NT2/D1 (cell line): ENCODE measurements at regions not wholly inside any gene's neighbourhood (a gene's known extent, or its start where the extent isn't known, plus 50 kb on each side); places are given as distances from the start of the nearest gene placed in this dataset.

Experiments used
- DNase-seq: peaks from one replicate; pipeline ENCODE4 v3.0.0-alpha.2; 2011; ENCODE audit warnings: low read depth, low spot score
- H3K27me3 ChIP-seq: 2 replicates; pipeline ENCODE4 v1.6.0; 2011; ENCODE audit warnings: mild to moderate bottlenecking; ENCODE audit not compliant: insufficient read length, insufficient read depth
- H3K36me3 ChIP-seq: 2 replicates; pipeline ENCODE4 v1.6.1; 2011; ENCODE audit warnings: mild to moderate bottlenecking, low read length, mixed read lengths; ENCODE audit not compliant: insufficient read depth, insufficient read length
- H3K4me1 ChIP-seq: 2 replicates; pipeline ENCODE4 v1.5.1; 2011; ENCODE audit not compliant: insufficient read depth, insufficient read length
- H3K4me3 ChIP-seq: 2 replicates; pipeline ENCODE4 v1.5.1; 2011; ENCODE audit warnings: low read depth; ENCODE audit not compliant: insufficient read length
- H3K9ac ChIP-seq: 2 replicates; pipeline ENCODE4 v1.6.0; 2011; ENCODE audit warnings: low read depth; ENCODE audit not compliant: insufficient read length
- H3K9me3 ChIP-seq: 2 replicates; pipeline ENCODE4 v1.5.1; 2011; ENCODE audit warnings: mild to moderate bottlenecking, low read length; ENCODE audit not compliant: insufficient read depth
- SUZ12 ChIP-seq: IDR thresholded peaks from 2 replicates; pipeline ENCODE4 v1.6.1; 2011; ENCODE audit not compliant: insufficient read length, insufficient read depth; ENCODE audit errors: extremely low read depth
- YY1 ChIP-seq: IDR thresholded peaks from 2 replicates; pipeline ENCODE4 v1.6.1; 2011; ENCODE audit not compliant: insufficient read length, insufficient read depth
- ZNF274 ChIP-seq: IDR thresholded peaks from 2 replicates; pipeline ENCODE4 v1.6.1; 2011; ENCODE audit warnings: mild to moderate bottlenecking, low read depth, low read length

- TF ChIP-seq ZNF274 (no peak), SUZ12 (no peak), YY1 (no peak)
- no peaks in the 10 kb centered on the region for H3K4me1 ChIP-seq
Measured at GRCh38 chr11:36953976-36954375, 355.9 kb upstream of the RAG2 start.

GRCh38 chr11:36948460-36949127, 350.6 kb upstream of the RAG2 start:
- no peak for DNase-seq

More at GRCh38 chr11:36953976-36954375, 355.9 kb upstream of the RAG2 start:
- H3K27me3 ChIP-seq, result no peaks in the 10 kb centered on the region
- H3K4me3 ChIP-seq, result no peak overlapping the region
- H3K36me3 ChIP-seq, result no peaks in the 10 kb centered on the region
- no peak overlapping the region for H3K9ac ChIP-seq
- no peaks in the 10 kb centered on the region for H3K9me3 ChIP-seq
- DNase-seq, result no peak

GRCh38 chr11:36945384-36945783, 347.3 kb upstream of the RAG2 start:
- Histone ChIP-seq H3K9ac (no peak overlapping the region), H3K27me3 (no peaks in the 10 kb centered on the region), H3K4me3 (no peak overlapping the region), H3K4me1 (no peaks in the 10 kb centered on the region), H3K9me3 (no peaks in the 10 kb centered on the region), H3K36me3 (no peaks in the 10 kb centered on the region)
- TF ChIP-seq YY1 (no peak), ZNF274 (no peak), SUZ12 (no peak)
- no peak for DNase-seq

More at GRCh38 chr11:36948460-36949127, 350.6 kb upstream of the RAG2 start:
- H3K9ac ChIP-seq, result no peak overlapping the region
- H3K9me3 ChIP-seq, result no peaks in the 10 kb centered on the region
- no peaks in the 10 kb centered on the region for H3K36me3 ChIP-seq
- H3K4me3 ChIP-seq, result no peak overlapping the region
- H3K4me1 ChIP-seq, result no peaks in the 10 kb centered on the region
- TF ChIP-seq YY1 (no peak), ZNF274 (no peak), SUZ12 (no peak)
- H3K27me3 ChIP-seq, result no peaks in the 10 kb centered on the region

- no peak overlapping the region for H3K9ac ChIP-seq
- H3K4me3 ChIP-seq, result no peak overlapping the region
- no peaks in the 10 kb centered on the region for H3K4me1 ChIP-seq
- H3K36me3 ChIP-seq, result no peaks in the 10 kb centered on the region
- no peaks in the 10 kb centered on the region for H3K27me3 ChIP-seq
- DNase-seq, result no peak
- H3K9me3 ChIP-seq, result no peaks in the 10 kb centered on the region
- TF ChIP-seq ZNF274 (no peak), YY1 (no peak), SUZ12 (no peak)
Measured at GRCh38 chr11:36933481-36933880, 335.4 kb upstream of the RAG2 start.

GRCh38 chr11:36931139-36931538, 333.1 kb upstream of the RAG2 start:
- H3K36me3 ChIP-seq, result no peaks in the 10 kb centered on the region

GRCh38 chr11:36930256-36930655, 332.2 kb upstream of the RAG2 start:
- TF ChIP-seq ZNF274 (no peak), YY1 (no peak), SUZ12 (no peak)
- no peak overlapping the region for H3K9ac ChIP-seq
- no peak overlapping the region for H3K4me3 ChIP-seq
- no peaks in the 10 kb centered on the region for H3K27me3 ChIP-seq
- no peaks in the 10 kb centered on the region for H3K4me1 ChIP-seq
- H3K9me3 ChIP-seq, result no peaks in the 10 kb centered on the region
- H3K36me3 ChIP-seq, result no peaks in the 10 kb centered on the region
- DNase-seq, result no peak

More at GRCh38 chr11:36931139-36931538, 333.1 kb upstream of the RAG2 start:
- Histone ChIP-seq H3K9me3 (no peaks in the 10 kb centered on the region), H3K27me3 (no peaks in the 10 kb centered on the region), H3K4me1 (no peaks in the 10 kb centered on the region), H3K4me3 (no peak overlapping the region), H3K9ac (no peak overlapping the region)
- TF ChIP-seq ZNF274, result no peak
- no peak for TF ChIP-seq YY1
- TF ChIP-seq SUZ12, result no peak
- DNase-seq, result no peak

GRCh38 chr11:36929401-36929800, 331.4 kb upstream of the RAG2 start:
- Histone ChIP-seq H3K4me1 (no peaks in the 10 kb centered on the region), H3K4me3 (no peak overlapping the region), H3K36me3 (no peaks in the 10 kb centered on the region), H3K27me3 (no peaks in the 10 kb centered on the region), H3K9ac (no peak overlapping the region), H3K9me3 (no peaks in the 10 kb centered on the region)
- TF ChIP-seq SUZ12 (no peak), YY1 (no peak), ZNF274 (no peak)
- no peak for DNase-seq
